ENCODE measurements at regions not wholly inside any gene's neighbourhood (a gene's known extent, or its start where the extent isn't known, plus 50 kb on each side); places are given as distances from the start of the nearest gene placed in this dataset.

- H3K9me3 ChIP-seq (ENCODE audit: low read depth, low read length): no peaks in the 10 kb centered on the region
- H4K20me1 ChIP-seq (ENCODE audit: insufficient read depth, low read length): no peaks in the 10 kb centered on the region
- no peak for TF ChIP-seq CTCF (IDR thresholded peaks at IDR 0.05; ENCODE audit: extremely low read depth, low read depth, low read length)
- no peaks in the 10 kb centered on the region for H3K79me2 ChIP-seq (ENCODE audit: insufficient read depth, low read length)
- H3K4me3 ChIP-seq (ENCODE audit: insufficient read depth, low read length): no peak overlapping the region
- no peaks in the 10 kb centered on the region for H3K27me3 ChIP-seq (ENCODE audit: insufficient read depth, low read length)
- peaks cover 4% of the 10 kb centered on the region for H3K4me1 ChIP-seq (ENCODE audit: insufficient read depth, low read length)
- no peak overlapping the region for H3K27ac ChIP-seq (ENCODE audit: low read depth, low read length)
- H3K4me2 ChIP-seq (ENCODE audit: insufficient read depth, low read length): no peak overlapping the region
- no peak for DNase-seq (ENCODE audit: insufficient read length, low spot score, missing footprints)
- H3K36me3 ChIP-seq (ENCODE audit: insufficient read depth, low read length): no peaks in the 10 kb centered on the region
- no peak overlapping the region for H2AFZ ChIP-seq (ENCODE audit: low read length)
Measured at GRCh38 chr9:12958279-12958678, 183.5 kb downstream of the LURAP1L start.

- no peaks in the 10 kb centered on the region for H3K9me3 ChIP-seq (ENCODE audit: low read depth, low read length)
Measured at GRCh38 chr9:12958708-12959107, 183.9 kb downstream of the LURAP1L start.

GRCh38 chr9:12961276-12961809, 186.5 kb downstream of the LURAP1L start:
- Histone ChIP-seq H3K36me3 (ENCODE audit: insufficient read depth, low read length) (no peaks in the 10 kb centered on the region), H3K4me1 (ENCODE audit: insufficient read depth, low read length) (peaks cover 4% of the 10 kb centered on the region), H3K4me2 (ENCODE audit: insufficient read depth, low read length) (peak overlapping the region; percentile 26), H3K9me3 (ENCODE audit: low read depth, low read length) (no peaks in the 10 kb centered on the region), H3K27me3 (ENCODE audit: insufficient read depth, low read length) (no peaks in the 10 kb centered on the region), H3K4me3 (ENCODE audit: insufficient read depth, low read length) (no peak overlapping the region), H3K79me2 (ENCODE audit: insufficient read depth, low read length) (no peaks in the 10 kb centered on the region), H4K20me1 (ENCODE audit: insufficient read depth, low read length) (no peaks in the 10 kb centered on the region), H2AFZ (ENCODE audit: low read length) (peak overlapping the region; percentile 20), H3K27ac (ENCODE audit: low read depth, low read length) (no peak overlapping the region)
- TF ChIP-seq CTCF (IDR thresholded peaks at IDR 0.05; ENCODE audit: extremely low read depth, low read depth, low read length): no peak
- DNase-seq (ENCODE audit: insufficient read length, low spot score, missing footprints): no peak

More at GRCh38 chr9:12958708-12959107, 183.9 kb downstream of the LURAP1L start:
- Histone ChIP-seq H4K20me1 (ENCODE audit: insufficient read depth, low read length) (no peaks in the 10 kb centered on the region), H3K36me3 (ENCODE audit: insufficient read depth, low read length) (no peaks in the 10 kb centered on the region), H3K27me3 (ENCODE audit: insufficient read depth, low read length) (no peaks in the 10 kb centered on the region), H2AFZ (ENCODE audit: low read length) (no peak overlapping the region), H3K27ac (ENCODE audit: low read depth, low read length) (no peak overlapping the region), H3K4me2 (ENCODE audit: insufficient read depth, low read length) (no peak overlapping the region), H3K79me2 (ENCODE audit: insufficient read depth, low read length) (no peaks in the 10 kb centered on the region), H3K4me3 (ENCODE audit: insufficient read depth, low read length) (no peak overlapping the region), H3K4me1 (ENCODE audit: insufficient read depth, low read length) (peaks cover 4% of the 10 kb centered on the region)
- no peak for TF ChIP-seq CTCF (IDR thresholded peaks at IDR 0.05; ENCODE audit: extremely low read depth, low read depth, low read length)
- no peak for DNase-seq (ENCODE audit: insufficient read length, low spot score, missing footprints)

GRCh38 chr9:12963537-12963936, 188.7 kb downstream of the LURAP1L start:
- Histone ChIP-seq H3K27ac (ENCODE audit: low read depth, low read length) (no peak overlapping the region), H4K20me1 (ENCODE audit: insufficient read depth, low read length) (no peaks in the 10 kb centered on the region), H3K36me3 (ENCODE audit: insufficient read depth, low read length) (no peaks in the 10 kb centered on the region), H3K9me3 (ENCODE audit: low read depth, low read length) (no peaks in the 10 kb centered on the region), H3K4me1 (ENCODE audit: insufficient read depth, low read length) (peaks cover 4% of the 10 kb centered on the region), H3K4me3 (ENCODE audit: insufficient read depth, low read length) (no peak overlapping the region), H2AFZ (ENCODE audit: low read length) (no peak overlapping the region), H3K4me2 (ENCODE audit: insufficient read depth, low read length) (no peak overlapping the region), H3K27me3 (ENCODE audit: insufficient read depth, low read length) (no peaks in the 10 kb centered on the region), H3K79me2 (ENCODE audit: insufficient read depth, low read length) (no peaks in the 10 kb centered on the region)
- no peak for TF ChIP-seq CTCF (IDR thresholded peaks at IDR 0.05; ENCODE audit: extremely low read depth, low read depth, low read length)
- DNase-seq (ENCODE audit: insufficient read length, low spot score, missing footprints): no peak

Measured in osteoblast (primary cell).